Omental fat pad (tissue), 3 donors: ENCODE measurements at regions not wholly inside any gene's neighbourhood (a gene's known extent, or its start where the extent isn't known, plus 50 kb on each side); places are given as distances from the start of the nearest gene placed in this dataset.

Source experiments
- ATAC-seq: fragments of 150-250 bp; one replicate; pipeline ENCODE4 v1.9.1; 2016; ENCODE audit warnings: mild to moderate bottlenecking, moderate library complexity; ENCODE audit not compliant: low FRiP score
- DNase-seq: peaks from one replicate; pipeline ENCODE4 v3.0.0-alpha.2; 2019; ENCODE audit warnings: low spot score
- TF ChIP-seq, protein P1 (sequence below), 3 donors: fragments of 450-650 bp; IDR thresholded peaks; one replicate each; pipeline ENCODE4 v1.5.1; 2016 to 2017; ENCODE audit warnings: antibody characterized with exemption in 3 of 3, mild to moderate bottlenecking in 3 of 3, moderate library complexity in 2 of 3

DNA sequence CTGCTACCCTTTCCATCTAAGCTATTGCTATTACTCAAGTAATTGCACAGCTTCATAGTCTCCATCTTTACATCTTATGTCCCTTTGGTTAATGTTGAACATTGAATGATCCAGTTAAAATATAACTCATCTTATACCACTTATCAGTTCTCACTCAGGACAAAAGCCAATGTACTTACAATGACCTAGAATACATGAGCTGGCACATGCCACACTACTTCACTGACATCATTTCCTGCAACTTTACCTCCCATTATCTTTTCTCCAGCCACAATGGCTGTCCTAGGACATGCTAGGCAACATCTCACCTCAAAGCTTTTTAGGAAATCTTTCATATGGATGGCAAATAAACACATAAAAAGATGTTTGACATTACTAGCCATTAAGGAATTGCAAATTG is 309.2 kb downstream of the FOXG1 start:
- ATAC-seq = no peak
- DNase-seq = no peak
- TF ChIP-seq, protein P1, sequence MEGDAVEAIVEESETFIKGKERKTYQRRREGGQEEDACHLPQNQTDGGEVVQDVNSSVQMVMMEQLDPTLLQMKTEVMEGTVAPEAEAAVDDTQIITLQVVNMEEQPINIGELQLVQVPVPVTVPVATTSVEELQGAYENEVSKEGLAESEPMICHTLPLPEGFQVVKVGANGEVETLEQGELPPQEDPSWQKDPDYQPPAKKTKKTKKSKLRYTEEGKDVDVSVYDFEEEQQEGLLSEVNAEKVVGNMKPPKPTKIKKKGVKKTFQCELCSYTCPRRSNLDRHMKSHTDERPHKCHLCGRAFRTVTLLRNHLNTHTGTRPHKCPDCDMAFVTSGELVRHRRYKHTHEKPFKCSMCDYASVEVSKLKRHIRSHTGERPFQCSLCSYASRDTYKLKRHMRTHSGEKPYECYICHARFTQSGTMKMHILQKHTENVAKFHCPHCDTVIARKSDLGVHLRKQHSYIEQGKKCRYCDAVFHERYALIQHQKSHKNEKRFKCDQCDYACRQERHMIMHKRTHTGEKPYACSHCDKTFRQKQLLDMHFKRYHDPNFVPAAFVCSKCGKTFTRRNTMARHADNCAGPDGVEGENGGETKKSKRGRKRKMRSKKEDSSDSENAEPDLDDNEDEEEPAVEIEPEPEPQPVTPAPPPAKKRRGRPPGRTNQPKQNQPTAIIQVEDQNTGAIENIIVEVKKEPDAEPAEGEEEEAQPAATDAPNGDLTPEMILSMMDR (IDR thresholded peaks at IDR 0.05) = no peak

DNA sequence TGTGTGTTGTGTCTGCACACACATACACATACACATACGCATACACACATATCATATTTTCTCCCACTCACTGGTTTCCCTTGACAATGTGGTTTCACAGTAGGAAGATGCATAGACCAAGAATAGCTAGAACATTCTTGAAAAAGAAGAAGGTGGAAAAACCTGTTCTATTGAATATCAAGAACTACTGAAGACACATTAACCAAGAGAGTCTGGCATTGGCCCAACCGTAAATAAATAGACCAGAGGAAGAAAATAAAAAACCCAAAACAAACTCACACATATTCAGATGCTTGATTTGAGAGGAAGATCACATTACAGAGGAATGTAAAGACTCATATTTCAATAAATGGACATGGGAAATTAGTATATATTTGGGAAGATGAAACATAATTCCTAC is 311.3 kb downstream of the FOXG1 start:
- TF ChIP-seq, protein P1 (IDR thresholded peaks at IDR 0.05) = no peak
- ATAC-seq = no peak
- DNase-seq = no peak

DNA sequence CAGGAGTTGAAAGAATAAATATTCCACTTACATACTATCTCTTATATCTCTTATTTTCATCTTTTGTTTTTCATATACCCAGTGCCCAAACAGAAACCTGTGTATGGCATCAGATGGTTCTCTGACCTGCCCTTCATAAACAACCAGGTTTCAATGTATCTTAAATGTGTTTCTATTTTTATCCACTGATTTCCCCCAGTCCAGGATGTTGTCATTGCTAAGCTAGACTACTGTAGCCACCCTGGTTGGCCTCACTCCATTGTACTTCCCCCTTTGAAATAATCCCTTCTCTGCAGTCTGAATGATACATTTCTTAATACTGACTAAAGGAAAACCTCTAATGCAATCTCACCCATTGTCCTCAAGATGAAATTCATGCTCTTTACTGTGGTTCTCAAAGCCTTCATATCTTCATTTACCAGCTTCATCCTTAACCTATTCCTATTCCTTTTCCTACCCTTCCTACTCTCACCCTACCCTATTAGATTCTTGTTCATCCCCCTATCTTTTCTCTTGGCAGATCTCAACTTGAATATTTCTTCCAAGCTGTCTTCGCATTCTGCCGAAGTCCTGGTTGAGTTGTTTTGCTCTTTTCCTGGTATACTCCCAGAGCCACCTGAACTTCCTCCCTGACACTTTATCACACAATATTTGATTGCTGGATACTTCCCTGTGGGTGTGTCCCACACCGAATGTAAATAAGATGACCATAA is 312.4 kb downstream of the FOXG1 start:
- DNase-seq = no peak

DNA sequence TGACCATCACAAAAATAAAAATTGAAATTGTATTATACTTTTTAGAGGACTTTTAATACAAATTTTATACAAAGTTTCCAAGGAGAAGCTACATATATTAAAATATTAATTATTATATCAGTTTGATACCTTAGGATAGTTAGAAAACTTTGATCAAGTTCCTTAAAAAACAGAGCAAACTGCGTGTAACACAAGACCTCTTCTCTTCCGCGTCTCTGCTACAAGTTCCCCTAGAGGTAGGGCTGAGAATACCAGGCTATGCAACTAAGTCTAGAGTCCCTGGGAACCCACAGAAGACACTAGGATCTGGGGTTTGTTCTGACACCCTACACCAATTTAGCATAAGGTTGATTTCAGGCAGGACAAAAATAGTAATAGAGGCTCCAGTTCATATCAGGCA is 319.0 kb downstream of the FOXG1 start:
- TF ChIP-seq, protein P1 (IDR thresholded peaks at IDR 0.05) = no peak
- ATAC-seq (no peak), DNase-seq (no peak)

More for the DNA sequence above, 312.4 kb downstream of the FOXG1 start:
- TF ChIP-seq, protein P1 (IDR thresholded peaks at IDR 0.05) = no peak
- ATAC-seq = no peak

DNA sequence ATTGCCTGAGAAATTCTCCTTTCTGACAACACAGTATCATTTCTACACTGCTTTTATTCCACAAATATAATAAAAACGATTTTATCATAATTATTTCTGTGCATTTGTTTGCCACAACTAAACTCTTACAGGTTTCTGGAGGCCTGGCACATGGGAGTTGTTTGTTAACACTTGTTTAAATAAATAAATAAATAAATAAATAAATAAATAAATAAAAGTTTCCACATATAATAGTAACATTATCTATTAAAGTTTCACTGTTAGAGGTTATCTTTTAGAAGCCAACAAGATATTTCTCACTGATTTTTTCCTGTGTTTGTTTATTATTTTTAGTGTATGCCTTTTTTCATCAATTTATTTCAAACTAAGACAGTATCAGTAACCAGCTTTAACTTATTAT is 323.3 kb downstream of the FOXG1 start:
- TF ChIP-seq, protein P1 (IDR thresholded peaks at IDR 0.05) = no peak
- DNase-seq (no peak), ATAC-seq (no peak)

DNA sequence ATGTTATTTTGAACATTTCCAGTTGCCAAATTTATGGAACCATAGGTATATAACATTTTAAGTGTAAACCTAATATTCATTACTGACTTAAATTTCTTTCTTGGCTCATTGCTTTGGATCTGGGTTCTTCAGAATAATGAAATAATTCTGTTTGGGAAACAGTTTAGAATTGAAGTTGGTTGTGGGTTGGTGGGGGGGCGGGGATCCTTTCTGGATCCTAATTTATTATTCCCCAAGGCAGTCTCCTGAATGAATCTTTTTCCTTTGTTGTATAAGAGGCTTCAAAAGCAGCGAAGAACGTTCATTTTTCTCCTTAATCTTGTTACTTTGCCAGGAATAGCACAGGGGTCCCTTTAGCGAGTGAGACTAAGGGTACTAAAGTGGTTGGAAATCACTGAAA is 325.5 kb downstream of the FOXG1 start:
- TF ChIP-seq, protein P1 (IDR thresholded peaks at IDR 0.05) = no peak
- no peak for DNase-seq
- no peak for ATAC-seq

DNA sequence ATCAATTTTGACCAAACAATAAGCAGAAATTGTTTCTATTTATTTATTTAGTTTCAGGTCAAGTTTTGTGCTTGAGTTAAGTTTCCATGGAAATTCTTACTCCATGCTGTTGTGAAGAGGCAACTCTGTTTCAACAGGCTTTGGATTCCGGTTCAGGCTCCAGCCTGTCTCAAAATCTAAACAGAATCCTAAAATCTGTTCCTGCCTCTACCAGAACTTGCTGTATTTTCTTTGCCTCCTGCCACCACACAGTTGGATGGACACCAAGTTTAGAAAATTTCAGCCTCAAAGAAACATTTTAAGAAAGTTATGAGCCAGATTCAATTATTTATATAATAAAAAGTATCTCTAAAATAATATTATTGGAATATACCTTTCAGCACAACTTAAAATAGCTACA is 330.9 kb downstream of the FOXG1 start:
- ATAC-seq = no peak
- TF ChIP-seq, protein P1 (IDR thresholded peaks at IDR 0.05) = no peak
- no peak for DNase-seq
